ENCODE measurements at regions not wholly inside any gene's neighbourhood (a gene's known extent, or its start where the extent isn't known, plus 50 kb on each side); places are given as distances from the start of the nearest gene placed in this dataset.
"Not testable (repeated sequence)": the region's sequence is repeated elsewhere in the genome, so short reads cannot be mapped to it uniquely, and the experiment has no call there.

DNA sequence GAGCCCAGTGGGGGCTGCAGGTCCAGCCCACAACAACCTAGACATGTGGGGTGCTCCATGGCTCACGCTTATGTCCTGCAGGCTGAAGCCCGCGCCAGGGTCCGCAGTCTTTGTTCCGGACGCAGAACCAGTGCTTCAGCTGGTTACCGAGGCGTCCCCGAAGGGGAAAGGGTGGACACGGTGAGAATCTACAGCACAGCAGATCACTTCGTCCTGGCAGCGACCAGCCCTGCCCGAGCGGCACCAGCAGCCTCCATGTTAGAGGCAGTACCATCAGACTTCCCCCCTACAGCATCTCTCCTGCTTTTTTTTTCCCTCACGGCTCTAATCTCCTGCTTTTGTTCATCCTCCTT lies 1736.4 kb downstream of the TP53TG3F start:
- DNase-seq (ENCODE audit: low spot score): no peak

GRCh38 chr16:35196313-35196712 lies 1736.9 kb downstream of the TP53TG3F start:
- no peak for DNase-seq (ENCODE audit: low spot score)

DNA sequence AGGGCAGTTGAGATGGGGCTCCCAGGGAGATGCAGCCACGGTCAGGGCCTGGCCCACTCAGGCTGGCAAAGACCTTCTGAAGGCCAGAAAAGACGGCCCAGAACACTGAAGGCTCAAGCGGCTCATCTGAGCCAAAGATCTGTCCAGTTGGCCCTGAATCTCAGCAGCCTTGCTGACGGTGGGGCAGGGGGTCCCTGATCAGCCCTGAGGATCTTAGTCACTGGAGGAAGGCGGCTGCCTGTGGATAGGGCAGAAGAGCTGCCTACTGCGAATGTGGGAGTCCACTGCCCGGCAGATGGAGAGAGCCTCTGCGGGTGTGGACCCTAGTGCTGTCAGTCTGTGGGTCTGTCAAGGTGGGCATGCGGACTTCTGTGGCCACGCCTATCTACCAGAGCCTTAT lies 1738.2 kb downstream of the TP53TG3F start:
- no peak for DNase-seq (ENCODE audit: low spot score)

DNA sequence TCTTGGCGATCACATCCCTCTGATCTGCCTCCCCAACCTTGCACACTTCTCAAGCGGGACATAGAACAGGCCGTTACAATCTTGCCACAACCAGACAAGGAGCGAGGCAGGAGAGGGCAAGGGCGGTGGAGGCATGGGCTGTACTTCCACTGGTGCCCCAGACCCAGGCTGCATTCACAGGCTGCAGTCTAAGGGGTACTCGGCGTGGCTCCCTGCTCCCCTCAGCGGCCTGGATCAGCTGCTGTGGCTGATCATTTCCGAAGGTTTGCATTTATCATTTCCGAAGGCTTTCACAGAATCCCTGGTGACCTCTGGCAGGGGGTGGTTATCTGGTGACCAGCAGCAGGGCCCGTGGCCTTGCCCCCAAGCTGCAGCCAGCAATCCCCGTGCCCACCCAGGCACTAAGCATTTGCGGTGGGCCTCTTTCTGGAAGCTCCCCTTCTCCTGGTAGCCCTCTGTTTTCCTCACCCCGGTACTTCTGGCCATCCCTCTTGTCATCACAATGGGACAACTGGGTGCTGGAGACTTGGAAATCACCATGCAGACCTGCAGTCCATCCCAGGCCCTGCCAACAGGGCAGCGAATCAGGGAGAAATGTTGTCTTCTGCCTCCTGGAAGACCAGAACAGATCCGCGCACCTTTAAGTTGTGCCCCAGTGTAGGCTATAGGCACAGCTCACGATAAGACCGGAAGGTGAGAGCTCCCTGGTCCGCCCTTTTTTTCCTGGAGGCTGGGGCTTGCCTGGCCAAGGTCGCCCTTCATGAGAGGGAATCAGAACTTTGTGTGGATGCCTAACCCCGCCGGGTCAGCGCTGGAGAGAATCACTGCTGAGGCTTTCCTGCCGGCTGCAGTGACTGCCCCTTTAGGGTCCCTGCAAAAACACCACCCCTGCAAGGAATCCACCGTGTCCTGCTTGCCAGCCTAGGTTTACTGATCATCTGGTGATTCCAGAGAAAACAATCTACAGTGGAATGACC lies 1739.1 kb downstream of the TP53TG3F start:
- no peak for DNase-seq (ENCODE audit: low spot score)

- no peak for DNase-seq (ENCODE audit: low spot score)
Measured at GRCh38 chr16:35200662-35201061, 1741.2 kb downstream of the TP53TG3F start.

GRCh38 chr16:35201151-35201550 lies 1741.7 kb downstream of the TP53TG3F start:
- DNase-seq (ENCODE audit: low spot score): no peak

GRCh38 chr16:35203636-35204035 lies 1744.2 kb downstream of the TP53TG3F start:
- no peak for DNase-seq (ENCODE audit: low spot score)

- DNase-seq (ENCODE audit: low spot score): no peak
Measured at GRCh38 chr16:35207059-35207999, 1747.9 kb downstream of the TP53TG3F start.

- DNase-seq (ENCODE audit: low spot score): no peak
Measured at GRCh38 chr16:35208001-35208935, 1748.9 kb downstream of the TP53TG3F start.

- DNase-seq (ENCODE audit: low spot score): no peak
Measured at GRCh38 chr16:35210681-35211433, 1751.4 kb downstream of the TP53TG3F start.

GRCh38 chr16:35214840-35215239 lies 1755.4 kb downstream of the TP53TG3F start:
- no peak for DNase-seq (ENCODE audit: low spot score)

- no peak for DNase-seq (ENCODE audit: low spot score)
Measured at GRCh38 chr16:35215287-35215686, 1755.9 kb downstream of the TP53TG3F start.

GRCh38 chr16:35216261-35216660 lies 1756.8 kb downstream of the TP53TG3F start:
- DNase-seq (ENCODE audit: low spot score): not testable (repeated sequence)

DNA sequence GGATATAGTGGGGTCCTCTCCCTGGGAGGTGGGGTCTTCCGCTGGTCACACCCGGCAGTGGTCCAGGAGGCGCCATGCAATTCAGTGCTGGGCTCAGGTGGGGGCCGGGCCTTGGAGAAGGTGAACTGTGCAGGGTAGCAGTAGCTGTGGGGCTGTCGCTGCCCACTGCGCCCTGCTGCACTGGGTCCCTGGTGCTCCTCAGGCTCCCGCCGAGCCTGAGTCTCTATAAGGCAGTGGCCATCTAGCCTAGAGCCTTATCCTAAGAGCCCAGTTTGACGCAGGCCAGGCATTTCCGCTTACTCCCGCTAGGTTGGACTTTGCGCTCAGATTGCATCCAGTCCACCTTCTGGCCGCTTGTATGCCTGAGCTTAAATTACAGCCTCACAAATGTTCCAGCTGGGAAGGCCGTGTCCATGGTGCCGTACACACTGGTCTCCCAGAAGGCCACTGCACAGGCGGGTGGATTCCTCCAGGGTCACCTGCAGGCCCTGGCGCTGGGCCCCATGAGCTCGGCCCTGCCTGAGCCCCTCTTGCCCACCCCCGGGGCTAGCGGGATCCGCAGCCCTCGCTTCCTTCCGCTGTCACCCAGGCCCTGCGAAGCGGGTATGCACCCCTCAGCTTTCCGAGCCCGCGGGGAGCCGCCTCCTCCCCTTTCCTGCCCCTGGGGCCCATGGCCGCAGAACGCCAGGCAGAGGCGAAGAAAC lies 1762.2 kb downstream of the TP53TG3F start:
- DNase-seq (ENCODE audit: low spot score): no peak

GRCh38 chr16:35234679-35235078 lies 1775.3 kb downstream of the TP53TG3F start:
- DNase-seq (ENCODE audit: low spot score): no peak

- DNase-seq (ENCODE audit: low spot score): no peak
Measured at GRCh38 chr16:35239561-35239960, 1780.1 kb downstream of the TP53TG3F start.

DNA sequence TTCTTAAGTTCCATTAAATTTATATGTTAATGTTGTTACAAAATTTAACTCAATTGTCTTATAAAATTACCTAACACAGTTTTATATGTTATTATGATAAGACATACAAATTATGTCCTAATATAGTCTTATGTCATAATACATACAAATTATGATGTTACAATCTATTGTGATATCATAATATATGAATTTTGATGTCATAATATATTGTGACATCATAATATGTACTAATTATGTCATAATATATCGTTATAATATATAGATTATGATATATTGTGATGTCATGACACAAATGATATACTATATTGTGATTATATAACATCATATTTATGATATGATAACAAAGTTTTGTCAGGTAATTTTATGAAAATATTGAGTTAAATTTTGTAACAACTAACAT lies 1789.6 kb downstream of the TP53TG3F start:
- no peak for DNase-seq (ENCODE audit: low spot score)

- DNase-seq (ENCODE audit: low spot score): no peak
Measured at GRCh38 chr16:35252356-35252936, 1793.0 kb downstream of the TP53TG3F start.

- DNase-seq (ENCODE audit: low spot score): no peak
Measured at GRCh38 chr16:35255186-35255803, 1795.9 kb downstream of the TP53TG3F start.
